Right atrium auricular region (tissue), 2 donors: ENCODE measurements at regions not wholly inside any gene's neighbourhood (a gene's known extent, or its start where the extent isn't known, plus 50 kb on each side); places are given as distances from the start of the nearest gene placed in this dataset.
A peak's percentile ranks its signal among the peaks of the same experiment; 100 is the strongest.

Experiments used
- DNase-seq: peaks from one replicate; pipeline ENCODE4 v3.0.0-alpha.2; 2019; ENCODE audit warnings: low spot score
- H3K27ac ChIP-seq, 2 donors: fragments of 200-600 bp; sonication (generic); 1 replicate in 1 of 2; 2 replicates in 1 of 2; pipeline ENCODE4 v1.5.1; 2016 to 2019
- H3K27me3 ChIP-seq, 2 donors: fragments of 200-600 bp; sonication (generic); one replicate each; pipeline versions ENCODE4 v1.5.1 to v1.6.0; 2017 to 2019
- H3K36me3 ChIP-seq: fragments of 200-600 bp; sonication (generic); one replicate; pipeline ENCODE4 v1.5.1; 2016
- H3K4me1 ChIP-seq, 2 donors: fragments of 200-600 bp; sonication (generic); one replicate each; pipeline versions ENCODE4 v1.5.1 to v1.6.0; 2017 to 2019
- H3K4me3 ChIP-seq, 2 donors: fragments of 200-600 bp; sonication (generic); 1 replicate in 1 of 2; 2 replicates in 1 of 2; pipeline ENCODE4 v1.5.1; 2017 to 2019; ENCODE audit warnings: mild to moderate bottlenecking in 1 of 2, moderate library complexity in 1 of 2
- H3K9me3 ChIP-seq, 2 donors: fragments of 200-600 bp; sonication (generic); one replicate each; pipeline ENCODE4 v1.5.1; 2019
- CTCF ChIP-seq, 2 donors: fragments of 200-600 bp; sonication (generic); IDR thresholded peaks; one replicate each; pipeline ENCODE4 v1.5.1; 2019; ENCODE audit warnings: antibody characterized with exemption in 2 of 2

DNA sequence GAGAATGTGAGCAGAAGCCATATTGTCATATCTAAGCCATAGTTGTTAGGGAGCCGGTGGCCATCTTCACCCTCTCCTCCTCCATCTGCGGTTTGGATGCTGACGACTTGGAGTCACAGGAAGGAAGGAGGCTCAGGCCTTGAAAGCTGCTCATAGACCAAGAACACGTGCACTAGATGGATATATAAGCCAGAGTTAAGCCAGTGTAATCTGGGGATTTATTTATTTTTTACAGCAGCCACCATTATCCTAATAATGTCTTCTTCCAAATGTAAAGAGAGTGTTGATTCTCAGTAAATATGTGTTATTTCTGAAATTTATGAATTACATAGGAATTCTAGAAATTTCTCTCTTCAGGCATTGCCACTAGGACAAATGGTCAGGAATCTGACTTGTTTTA is 689.9 kb downstream of the QKI start:
- TF ChIP-seq CTCF (IDR thresholded peaks at IDR 0.05), result no peak
- Histone ChIP-seq H3K36me3 (no peaks in the 10 kb centered on the region), H3K9me3 (no peaks in the 10 kb centered on the region), H3K4me3 (no peak overlapping the region), H3K27me3 (no peaks in the 10 kb centered on the region), H3K4me1 (peaks cover 0 to 49% of the 10 kb centered on the region in 2 donors), H3K27ac (peak overlapping the region; percentile 86 to 94)
- DNase-seq, result no peak

DNA sequence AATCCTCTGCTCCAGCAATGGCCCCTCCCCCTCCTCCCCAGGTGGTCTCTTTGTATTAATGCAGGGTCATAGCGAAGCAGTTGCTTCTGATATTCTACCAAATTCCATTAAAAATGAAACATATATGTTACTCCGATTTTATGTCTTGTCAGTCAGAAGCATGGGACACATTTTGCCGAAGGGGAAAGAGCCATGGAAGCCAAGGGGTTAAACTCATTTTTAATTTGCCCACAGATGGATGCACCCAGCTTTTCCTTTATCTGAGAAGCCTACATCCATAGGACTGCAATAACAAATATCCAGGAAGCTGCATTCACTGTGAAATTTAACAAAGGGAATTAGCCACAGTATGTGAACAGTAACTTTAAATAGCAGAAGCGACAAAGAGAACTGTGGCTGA is 688.2 kb downstream of the QKI start:
- no peak for DNase-seq
- peak overlapping the region; percentile 53 to 94 for H3K27ac ChIP-seq
- TF ChIP-seq CTCF (IDR thresholded peaks at IDR 0.05), result no peak
- no peak overlapping the region for H3K4me3 ChIP-seq
- peaks cover 0 to 49% of the 10 kb centered on the region in 2 donors for H3K4me1 ChIP-seq
- no peaks in the 10 kb centered on the region for H3K9me3 ChIP-seq
- no peaks in the 10 kb centered on the region for H3K36me3 ChIP-seq
- H3K27me3 ChIP-seq, result no peaks in the 10 kb centered on the region

- Histone ChIP-seq H3K27me3 (no peaks in the 10 kb centered on the region), H3K36me3 (no peaks in the 10 kb centered on the region), H3K27ac (peak overlapping the region in 1 of 2 donors; percentile 94), H3K9me3 (no peaks in the 10 kb centered on the region), H3K4me1 (peaks cover 0 to 51% of the 10 kb centered on the region in 2 donors), H3K4me3 (no peak overlapping the region)
- no peak for DNase-seq
- no peak for TF ChIP-seq CTCF (IDR thresholded peaks at IDR 0.05)
Observed at GRCh38 chr6:164101859-164102258, 687.3 kb downstream of the QKI start.

GRCh38 chr6:164099269-164099865 is 684.8 kb downstream of the QKI start:
- H3K4me1 ChIP-seq, result peaks cover 0 to 49% of the 10 kb centered on the region in 2 donors
- H3K27me3 ChIP-seq, result no peaks in the 10 kb centered on the region
- H3K9me3 ChIP-seq, result no peaks in the 10 kb centered on the region
- peak overlapping the region; percentile 79 to 92 for H3K27ac ChIP-seq
- no peak for TF ChIP-seq CTCF (IDR thresholded peaks at IDR 0.05)
- no peaks in the 10 kb centered on the region for H3K36me3 ChIP-seq
- DNase-seq, result no peak
- H3K4me3 ChIP-seq, result no peak overlapping the region

DNA sequence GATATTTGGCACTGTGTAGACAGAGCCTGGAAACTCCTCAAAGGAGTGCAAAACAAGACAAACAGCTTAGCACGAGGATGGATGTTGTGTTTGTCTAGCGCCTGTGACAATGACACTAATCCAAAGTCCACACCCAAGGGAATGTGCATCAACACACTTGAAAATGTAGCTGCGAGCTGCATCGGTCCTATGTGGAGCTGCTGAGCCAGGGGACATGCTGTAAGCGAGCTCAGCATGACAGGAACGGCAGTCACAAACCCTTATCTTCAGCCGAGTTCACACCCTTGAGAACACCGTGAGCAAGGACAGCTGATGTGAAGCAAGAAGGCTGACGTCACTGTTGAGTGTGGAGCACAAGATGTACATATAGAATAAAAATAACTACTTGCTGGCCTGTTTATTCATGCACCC is 684.3 kb downstream of the QKI start:
- Histone ChIP-seq H3K27me3 (no peaks in the 10 kb centered on the region), H3K36me3 (no peaks in the 10 kb centered on the region), H3K4me1 (peaks cover 0 to 48% of the 10 kb centered on the region in 2 donors), H3K9me3 (no peaks in the 10 kb centered on the region), H3K27ac (peak overlapping the region; percentile 84 to 92), H3K4me3 (no peak overlapping the region)
- TF ChIP-seq CTCF (IDR thresholded peaks at IDR 0.05), result no peak
- DNase-seq, result peak; percentile 85
